GM12878 (cell line): ENCODE measurements at regions not wholly inside any gene's neighbourhood (a gene's known extent, or its start where the extent isn't known, plus 50 kb on each side); places are given as distances from the start of the nearest gene placed in this dataset.

ENCODE experiments used
- ATAC-seq: fragments of 200-7000 bp; cut with Tn5 transposase; 3 replicates; pipeline ENCODE4 v1.9.1; 2020; ENCODE audit warnings: mild to moderate bottlenecking, moderate library complexity
- BruUV-seq: library from RNA; stranded (reverse); fragments of 400-500 nt; replicated peaks from 2 replicates; lab custom pipeline; 2021; lab: Mats Ljungman, UMichigan
- CTCF ChIA-PET: fragments of 300-600 bp; sonication (Branson Sonifier 250); formaldehyde crosslinking; extraction: SDS; loops from one replicate; lab custom pipeline; 2021; ENCODE audit warnings: inconsistent platforms; lab: Yijun Ruan, JAX
- POLR2A ChIA-PET: fragments of 350-600 bp; formaldehyde crosslinking; extraction: SDS; loops from one replicate; lab custom pipeline; 2021; ENCODE audit warnings: inconsistent platforms; lab: Charles Lee
- RAD21 ChIA-PET: fragments of 300-600 bp; sonication (Branson Sonifier 250); formaldehyde crosslinking; loops from one replicate; lab custom pipeline; 2023; ENCODE audit warnings: antibody characterized with exemption; ENCODE audit not compliant: unreplicated experiment; lab: Charles Lee
- SMC1A ChIA-PET: fragments of 300-600 bp; sonication (Branson Sonifier 250); formaldehyde crosslinking; loops from one replicate; lab custom pipeline; 2023; ENCODE audit not compliant: unreplicated experiment, uncharacterized antibody; lab: Charles Lee
- DNase-seq: peaks from one replicate; pipeline ENCODE4 v3.0.0-alpha.2; 2011; ENCODE audit warnings: low read depth, low spot score
- FAIRE-seq: peaks from 3 replicates; lab custom pipeline; 2011; peaks lifted over from hg19 to GRCh38; lab: Jason Lieb, UNC
- H2AFZ ChIP-seq: 2 replicates; pipeline ENCODE4 v1.6.0; 2011; ENCODE audit warnings: low read depth, low read length, control low read depth; ENCODE audit not compliant: control insufficient read depth
- H3K27ac ChIP-seq: 2 replicates; pipeline ENCODE4 v1.5.1; 2011; ENCODE audit warnings: control low read depth; ENCODE audit not compliant: control insufficient read depth, insufficient read depth
- H3K27me3 ChIP-seq, 2 experiments: replicated peaks in 1 of 2; 2 replicates each; pipeline versions ENCODE4 v1.6.0 to v1.6.1; 2011; ENCODE audit warnings: low read length in 1 of 2; ENCODE audit not compliant: control insufficient read depth in 2 of 2, insufficient read depth in 2 of 2
- H3K36me3 ChIP-seq, 2 experiments: 2 replicates each; pipeline ENCODE4 v1.5.1; 2011; ENCODE audit warnings: low read length in 1 of 2; ENCODE audit not compliant: control insufficient read depth in 2 of 2, insufficient read depth in 2 of 2
- H3K4me1 ChIP-seq: 2 replicates; pipeline ENCODE4 v1.6.1; 2011; ENCODE audit warnings: mild to moderate bottlenecking, low read length, moderate library complexity, mixed read lengths; ENCODE audit not compliant: control insufficient read depth, insufficient read depth
- H3K4me2 ChIP-seq: 2 replicates; pipeline ENCODE4 v1.6.0; 2011; ENCODE audit warnings: control low read depth; ENCODE audit not compliant: control insufficient read depth, insufficient read depth
- H3K4me3 ChIP-seq: fragments of 200-600 bp; sonication (generic); 2 replicates; pipeline ENCODE4 v1.5.1; 2016
- H3K79me2 ChIP-seq: 2 replicates; pipeline ENCODE4 v1.6.0; 2011; ENCODE audit warnings: low read length; ENCODE audit not compliant: control insufficient read depth, insufficient read depth
- H3K9ac ChIP-seq: 2 replicates; pipeline ENCODE4 v1.8.0; 2011; ENCODE audit warnings: low read length, control low read depth, mixed read lengths; ENCODE audit not compliant: control insufficient read depth, insufficient read depth
- H3K9me3 ChIP-seq: replicated peaks from 3 replicates; pipeline ENCODE4 v1.5.1; 2011; ENCODE audit warnings: mild to moderate bottlenecking, low read length; ENCODE audit not compliant: control insufficient read depth, insufficient read depth
- H4K20me1 ChIP-seq: 2 replicates; pipeline ENCODE4 v1.6.0; 2011; ENCODE audit not compliant: control insufficient read depth, insufficient read depth
- ATF7 ChIP-seq: fragments of 450-650 bp; IDR thresholded peaks from 2 replicates; pipeline ENCODE4 v1.6.1; 2016; ENCODE audit warnings: low read depth, mild to moderate bottlenecking
- BACH1 ChIP-seq: fragments of 450-650 bp; IDR thresholded peaks from 2 replicates; pipeline ENCODE4 v1.6.1; 2017; ENCODE audit warnings: mild to moderate bottlenecking, borderline replicate concordance
- EP300 ChIP-seq, 2 experiments: fragments of 150-350 bp in 1 of 2; IDR thresholded peaks; 2 replicates each; pipeline ENCODE4 v1.6.1; 2011 to 2012; ENCODE audit warnings: low read depth in 2 of 2, low read length in 2 of 2, borderline replicate concordance in 1 of 2, improper control_type of control experiment in 1 of 2, inconsistent platforms in 1 of 2; ENCODE audit not compliant: control insufficient read depth in 1 of 2
- EZH2 ChIP-seq: IDR thresholded peaks from 2 replicates; pipeline ENCODE4 v1.6.1; 2012; ENCODE audit warnings: low read depth, mild to moderate bottlenecking, control low read depth, inconsistent platforms, low read length, borderline replicate concordance; ENCODE audit not compliant: control insufficient read depth
- HCFC1 ChIP-seq: fragments of 150-350 bp; IDR thresholded peaks from 2 replicates; pipeline ENCODE4 v1.6.1; 2014; ENCODE audit warnings: low read length
- IKZF2 ChIP-seq, 2 experiments: fragments of 450-650 bp; IDR thresholded peaks; 2 replicates each; pipeline ENCODE4 v1.6.1; 2017; ENCODE audit warnings: mild to moderate bottlenecking in 2 of 2, moderate library complexity in 2 of 2
- MAX ChIP-seq: IDR thresholded peaks from 2 replicates; pipeline ENCODE4 v1.6.1; 2012; ENCODE audit warnings: low read depth, low read length, improper control_type of control experiment
- MTA3 ChIP-seq: IDR thresholded peaks from 2 replicates; pipeline ENCODE4 v1.6.1; 2012; ENCODE audit warnings: low read length, inconsistent platforms, borderline replicate concordance
- MYB ChIP-seq: fragments of 150-350 bp; IDR thresholded peaks from 2 replicates; pipeline ENCODE4 v1.6.1; 2014; ENCODE audit warnings: mild to moderate bottlenecking, low read depth, low read length, borderline replicate concordance
- RAD51 ChIP-seq: fragments of 450-650 bp; IDR thresholded peaks from 2 replicates; pipeline ENCODE4 v1.6.1; 2016; ENCODE audit warnings: moderate library complexity, mild to moderate bottlenecking, inconsistent platforms
- RB1 ChIP-seq: fragments of 450-650 bp; formaldehyde crosslinking; IDR thresholded peaks from 2 replicates; pipeline ENCODE4 v1.6.1; 2017; ENCODE audit warnings: mild to moderate bottlenecking, borderline replicate concordance
- RELB ChIP-seq: fragments of 450-650 bp; IDR thresholded peaks from 2 replicates; pipeline ENCODE4 v1.6.1; 2017; ENCODE audit warnings: low read depth, mild to moderate bottlenecking, moderate library complexity
- SRF ChIP-seq, 2 experiments: IDR thresholded peaks; 2 replicates each; pipeline ENCODE4 v1.6.1; 2011; ENCODE audit warnings: low read depth in 2 of 2, low read length in 2 of 2, mild to moderate bottlenecking in 1 of 2, moderate library complexity in 1 of 2
- ZBED1 ChIP-seq: IDR thresholded peaks from 2 replicates; pipeline ENCODE4 v1.6.1; 2016; ENCODE audit warnings: borderline replicate concordance
- WGBS: methylation state at CpG from one replicate; pipeline ENCODE4 v1.1.6; 2016; ENCODE audit warnings: low lambda C conversion rate; ENCODE audit not compliant: insufficient replicate concordance, insufficient coverage; ENCODE audit errors: missing lambda C conversion rate; 5-methylcytosine and 5-hydroxymethylcytosine counted together
- in situ Hi-C: fragments of 300-500 bp; cut with MboI; formaldehyde crosslinking; loops from 9 replicates; pipeline ENCODE4 v1.14.3; 2018; ENCODE audit warnings: mixed read lengths
- intact Hi-C: fragments of 100-400 bp; cut with micrococcal nuclease; formaldehyde crosslinking; loops from one replicate; pipeline ENCODE4 v1.14.2; 2022; ENCODE audit not compliant: unreplicated experiment
- TF ChIP-seq, protein P1 (sequence below): IDR thresholded peaks from 2 replicates; pipeline ENCODE4 v1.6.1; 2012; ENCODE audit warnings: low read length, inconsistent platforms

GRCh38 chr5:36759117-36759516 lies 117.5 kb upstream of the NIPBL start (continued):
- no peak for TF ChIP-seq RB1
- TF ChIP-seq RAD51 = no peak
- no peak for TF ChIP-seq RELB
- TF ChIP-seq EP300 (IDR thresholded peaks at IDR 0.05; ENCODE audit: borderline replicate concordance in 1 of 2, control insufficient read depth in 1 of 2, low read depth in 2 of 2, low read length in 2 of 2) = no peak
- TF ChIP-seq MAX = no peak

GRCh38 chr5:36763454-36763853 lies 113.1 kb upstream of the NIPBL start:
- SMC1A ChIA-PET = no interaction called here
- TF ChIP-seq MTA3 (no peak), MYB (no peak), SRF (IDR thresholded peaks at IDR 0.05; ENCODE audit: low read depth in 2 of 2, low read length in 2 of 2) (no peak), BACH1 (no peak), RELB (no peak), ZBED1 (no peak), ATF7 (no peak), HCFC1 (no peak), EZH2 (no peak), IKZF2 (IDR thresholded peaks at IDR 0.05) (no peak)
- TF ChIP-seq, protein P1, sequence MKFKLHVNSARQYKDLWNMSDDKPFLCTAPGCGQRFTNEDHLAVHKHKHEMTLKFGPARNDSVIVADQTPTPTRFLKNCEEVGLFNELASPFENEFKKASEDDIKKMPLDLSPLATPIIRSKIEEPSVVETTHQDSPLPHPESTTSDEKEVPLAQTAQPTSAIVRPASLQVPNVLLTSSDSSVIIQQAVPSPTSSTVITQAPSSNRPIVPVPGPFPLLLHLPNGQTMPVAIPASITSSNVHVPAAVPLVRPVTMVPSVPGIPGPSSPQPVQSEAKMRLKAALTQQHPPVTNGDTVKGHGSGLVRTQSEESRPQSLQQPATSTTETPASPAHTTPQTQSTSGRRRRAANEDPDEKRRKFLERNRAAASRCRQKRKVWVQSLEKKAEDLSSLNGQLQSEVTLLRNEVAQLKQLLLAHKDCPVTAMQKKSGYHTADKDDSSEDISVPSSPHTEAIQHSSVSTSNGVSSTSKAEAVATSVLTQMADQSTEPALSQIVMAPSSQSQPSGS = no peak

More at GRCh38 chr5:36763454-36763853, 113.1 kb upstream of the NIPBL start:
- in situ Hi-C loops = no loop called here
- H3K36me3 ChIP-seq = no peaks in the 10 kb centered on the region
- no peak for ATAC-seq
- H3K79me2 ChIP-seq = no peaks in the 10 kb centered on the region
- H2AFZ ChIP-seq = no peak overlapping the region
- H3K4me2 ChIP-seq = no peak overlapping the region
- BruUV-seq = no TSS peak
- no peak overlapping the region for H3K4me3 ChIP-seq
- RAD21 ChIA-PET = no interaction called here
- H3K27me3 ChIP-seq = peaks cover 0 to 4% of the 10 kb centered on the region in 2 experiments; a peak in 1 of 4 replicates
- DNase-seq = no peak
- POLR2A ChIA-PET = no interaction called here
- no peaks in the 10 kb centered on the region for H4K20me1 ChIP-seq
- no peaks in the 10 kb centered on the region for H3K4me1 ChIP-seq
- no peaks in the 10 kb centered on the region for H3K9me3 ChIP-seq
- H3K27ac ChIP-seq = no peak overlapping the region
- WGBS = 27% methylated on average over 7 of the region's 7 CpGs
- no peak overlapping the region for H3K9ac ChIP-seq
- CTCF ChIA-PET = no interaction called here
- intact Hi-C loops = no loop called here
- no peak for FAIRE-seq
